ENCODE measurements at regions not wholly inside any gene's neighbourhood (a gene's known extent, or its start where the extent isn't known, plus 50 kb on each side); places are given as distances from the start of the nearest gene placed in this dataset.
A peak's percentile ranks its signal among the peaks of the same experiment; 100 is the strongest.

DNA sequence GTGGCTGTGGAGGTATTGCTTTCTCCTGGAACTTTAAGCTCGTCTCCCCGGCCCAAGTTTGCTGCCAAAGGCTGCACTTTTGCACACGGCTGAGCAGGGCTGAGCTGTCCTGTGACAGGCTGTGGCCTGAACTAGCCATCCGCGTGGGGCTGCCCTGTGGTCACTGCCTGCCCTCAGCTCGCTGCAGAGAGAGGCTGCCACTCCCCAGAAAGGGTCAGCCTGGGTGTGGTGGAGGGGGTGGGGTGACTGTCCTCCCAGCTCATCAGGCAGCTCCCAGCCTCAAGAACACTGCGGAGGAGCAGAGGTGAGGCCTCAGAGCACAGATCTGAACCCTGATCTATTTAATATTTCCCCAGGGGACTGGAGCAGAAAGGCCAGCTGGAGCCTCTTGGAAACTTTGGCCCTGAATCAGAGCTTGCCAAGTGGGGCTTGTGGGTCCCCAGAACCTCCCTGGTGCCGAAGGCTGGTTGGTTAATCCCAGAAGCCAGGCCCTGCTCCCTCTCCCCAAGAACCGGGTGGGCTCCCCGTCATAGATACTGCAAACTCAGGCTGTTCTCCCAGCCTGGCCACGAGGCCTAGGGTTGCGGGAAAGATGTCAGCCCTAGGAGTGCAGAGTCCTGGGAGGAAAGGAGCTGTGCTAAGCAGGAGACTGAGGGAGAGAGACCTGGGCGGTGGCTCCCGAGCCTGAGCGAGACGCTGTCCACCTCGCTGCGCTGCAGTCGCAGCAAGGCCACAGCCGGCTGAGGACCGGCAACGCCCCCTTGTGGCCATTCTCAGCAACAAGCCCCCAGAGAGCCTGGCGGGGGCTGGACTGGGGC, 125.1 kb upstream of the IPO9 start:
- Histone ChIP-seq H3K9ac (peak overlapping the region; percentile 32; the same call in 1 of the 2 replicates), H3K27ac (ENCODE audit: low read depth in 2 of 2, low read length in 1 of 2) (peak overlapping the region; percentile 77 to 98), H2AFZ (ENCODE audit: low read depth) (no peak overlapping the region), H3K27me3 (ENCODE audit: insufficient read depth) (no peaks in the 10 kb centered on the region), H3K36me3 (replicated peaks in 1 of 2; ENCODE audit: control insufficient read depth in 1 of 2, insufficient read depth in 2 of 2, low read length in 1 of 2) (peaks cover 3 to 27% of the 10 kb centered on the region in 2 experiments), H3K4me1 (ENCODE audit: control insufficient read depth in 1 of 2, insufficient read depth in 2 of 2, low read depth in 1 of 2, low read length in 1 of 2) (peaks cover 28 to 45% of the 10 kb centered on the region in 2 experiments), H3F3A (replicated peaks; ENCODE audit: insufficient read depth) (peaks cover 47% of the 10 kb centered on the region), H3K9me2 (no peaks in the 10 kb centered on the region), H3K4me2 (peak overlapping the region; percentile 57; the same call in 1 of the 2 replicates), H3K9me3 (no peaks in the 10 kb centered on the region), H3K79me2 (ENCODE audit: insufficient read depth) (peaks cover 98% of the 10 kb centered on the region), H4K20me1 (ENCODE audit: insufficient read depth) (peaks cover 15% of the 10 kb centered on the region), H3K4me3 (ENCODE audit: low read depth in 2 of 2, low read length in 1 of 2) (no peak overlapping the region; a peak in 1 of 4 replicates)
- WGBS (ENCODE audit: low lambda C conversion rate): 37% methylated on average over 14 of the region's 23 CpGs
- ChIA-PET POLR2A (interaction anchor here (0.7 to 1.4 kb wide), 3 partner anchors 55 to 168 kb away, joined by 3 to 6 read pairs (median 3); no protein-coding TSS in a partner anchor), CTCF (interaction anchor here (0.5 to 35.0 kb wide), 45 partner anchors 10 to 225 kb away, joined by 3 to 827 read pairs (median 5); partner anchors contain the start of genes IPO9 and NAV1)
- peak; percentile 88 for DNase-seq
- TF ChIP-seq GABPA (IDR thresholded peaks at IDR 0.05; ENCODE audit: low read depth) (no peak), RAD21 (IDR thresholded peaks at IDR 0.05; ENCODE audit: low read length) (peak; percentile 97), RCOR1 (IDR thresholded peaks at IDR 0.05; ENCODE audit: low read length) (peak; percentile 61; the same call in 1 of the 2 replicates), NRF1 (IDR thresholded peaks at IDR 0.05; ENCODE audit: low read depth, low read length) (0 out of 2 replicates have a peak, but pooled peaks have one; percentile 13), SMC3 (IDR thresholded peaks at IDR 0.05; ENCODE audit: low read depth, low read length) (peak; percentile 99), CHD2 (IDR thresholded peaks at IDR 0.05; ENCODE audit: low read length, partially characterized antibody) (peak; percentile 49), EP300 (IDR thresholded peaks at IDR 0.05; ENCODE audit: borderline replicate concordance in 1 of 2, low read depth in 1 of 2, low read length in 1 of 2) (no peak)
- TF ChIP-seq, protein P1, sequence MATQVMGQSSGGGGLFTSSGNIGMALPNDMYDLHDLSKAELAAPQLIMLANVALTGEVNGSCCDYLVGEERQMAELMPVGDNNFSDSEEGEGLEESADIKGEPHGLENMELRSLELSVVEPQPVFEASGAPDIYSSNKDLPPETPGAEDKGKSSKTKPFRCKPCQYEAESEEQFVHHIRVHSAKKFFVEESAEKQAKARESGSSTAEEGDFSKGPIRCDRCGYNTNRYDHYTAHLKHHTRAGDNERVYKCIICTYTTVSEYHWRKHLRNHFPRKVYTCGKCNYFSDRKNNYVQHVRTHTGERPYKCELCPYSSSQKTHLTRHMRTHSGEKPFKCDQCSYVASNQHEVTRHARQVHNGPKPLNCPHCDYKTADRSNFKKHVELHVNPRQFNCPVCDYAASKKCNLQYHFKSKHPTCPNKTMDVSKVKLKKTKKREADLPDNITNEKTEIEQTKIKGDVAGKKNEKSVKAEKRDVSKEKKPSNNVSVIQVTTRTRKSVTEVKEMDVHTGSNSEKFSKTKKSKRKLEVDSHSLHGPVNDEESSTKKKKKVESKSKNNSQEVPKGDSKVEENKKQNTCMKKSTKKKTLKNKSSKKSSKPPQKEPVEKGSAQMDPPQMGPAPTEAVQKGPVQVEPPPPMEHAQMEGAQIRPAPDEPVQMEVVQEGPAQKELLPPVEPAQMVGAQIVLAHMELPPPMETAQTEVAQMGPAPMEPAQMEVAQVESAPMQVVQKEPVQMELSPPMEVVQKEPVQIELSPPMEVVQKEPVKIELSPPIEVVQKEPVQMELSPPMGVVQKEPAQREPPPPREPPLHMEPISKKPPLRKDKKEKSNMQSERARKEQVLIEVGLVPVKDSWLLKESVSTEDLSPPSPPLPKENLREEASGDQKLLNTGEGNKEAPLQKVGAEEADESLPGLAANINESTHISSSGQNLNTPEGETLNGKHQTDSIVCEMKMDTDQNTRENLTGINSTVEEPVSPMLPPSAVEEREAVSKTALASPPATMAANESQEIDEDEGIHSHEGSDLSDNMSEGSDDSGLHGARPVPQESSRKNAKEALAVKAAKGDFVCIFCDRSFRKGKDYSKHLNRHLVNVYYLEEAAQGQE (IDR thresholded peaks at IDR 0.05; ENCODE audit: low read depth, low read length): peak; percentile 84
- TF ChIP-seq, protein P2, sequence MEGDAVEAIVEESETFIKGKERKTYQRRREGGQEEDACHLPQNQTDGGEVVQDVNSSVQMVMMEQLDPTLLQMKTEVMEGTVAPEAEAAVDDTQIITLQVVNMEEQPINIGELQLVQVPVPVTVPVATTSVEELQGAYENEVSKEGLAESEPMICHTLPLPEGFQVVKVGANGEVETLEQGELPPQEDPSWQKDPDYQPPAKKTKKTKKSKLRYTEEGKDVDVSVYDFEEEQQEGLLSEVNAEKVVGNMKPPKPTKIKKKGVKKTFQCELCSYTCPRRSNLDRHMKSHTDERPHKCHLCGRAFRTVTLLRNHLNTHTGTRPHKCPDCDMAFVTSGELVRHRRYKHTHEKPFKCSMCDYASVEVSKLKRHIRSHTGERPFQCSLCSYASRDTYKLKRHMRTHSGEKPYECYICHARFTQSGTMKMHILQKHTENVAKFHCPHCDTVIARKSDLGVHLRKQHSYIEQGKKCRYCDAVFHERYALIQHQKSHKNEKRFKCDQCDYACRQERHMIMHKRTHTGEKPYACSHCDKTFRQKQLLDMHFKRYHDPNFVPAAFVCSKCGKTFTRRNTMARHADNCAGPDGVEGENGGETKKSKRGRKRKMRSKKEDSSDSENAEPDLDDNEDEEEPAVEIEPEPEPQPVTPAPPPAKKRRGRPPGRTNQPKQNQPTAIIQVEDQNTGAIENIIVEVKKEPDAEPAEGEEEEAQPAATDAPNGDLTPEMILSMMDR (IDR thresholded peaks at IDR 0.05): peak; percentile 96
- TF ChIP-seq, protein P3, sequence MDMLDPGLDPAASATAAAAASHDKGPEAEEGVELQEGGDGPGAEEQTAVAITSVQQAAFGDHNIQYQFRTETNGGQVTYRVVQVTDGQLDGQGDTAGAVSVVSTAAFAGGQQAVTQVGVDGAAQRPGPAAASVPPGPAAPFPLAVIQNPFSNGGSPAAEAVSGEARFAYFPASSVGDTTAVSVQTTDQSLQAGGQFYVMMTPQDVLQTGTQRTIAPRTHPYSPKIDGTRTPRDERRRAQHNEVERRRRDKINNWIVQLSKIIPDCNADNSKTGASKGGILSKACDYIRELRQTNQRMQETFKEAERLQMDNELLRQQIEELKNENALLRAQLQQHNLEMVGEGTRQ (IDR thresholded peaks at IDR 0.05; ENCODE audit: borderline replicate concordance, low read depth, low read length): no peak
